Stimulated activated naive CD8-positive, alpha-beta T cell treated with anti-CD3 and anti-CD28 coated beads, Interleukin-15, amount 100 ng/mL, for 72 hours (primary cell): ENCODE measurements at regions not wholly inside any gene's neighbourhood (a gene's known extent, or its start where the extent isn't known, plus 50 kb on each side); places are given as distances from the start of the nearest gene placed in this dataset.

Source experiments
- ATAC-seq: fragments of 150-1000 bp; cut with Tn5 transposase; 2 replicates; pipeline ENCODE4 v1.10.0; 2021; ENCODE audit warnings: mild to moderate bottlenecking, moderate library complexity
- DNase-seq, 2 donors: peaks; one replicate each; pipeline ENCODE4 v3.0.0; 2021 to 2022
- H3K27ac Mint-ChIP-seq, 2 donors: one replicate each; pipeline ENCODE4 v1.8.0; 2022; ENCODE audit warnings: mild to moderate bottlenecking in 2 of 2, mixed read lengths in 2 of 2, moderate library complexity in 2 of 2
- H3K27me3 Mint-ChIP-seq: one replicate; pipeline ENCODE4 v1.8.0; 2022; ENCODE audit warnings: mixed read lengths
- H3K4me1 Mint-ChIP-seq: one replicate; pipeline ENCODE4 v1.8.0; 2022; ENCODE audit warnings: mild to moderate bottlenecking, mixed read lengths
- H3K4me3 Mint-ChIP-seq, 2 donors: one replicate each; pipeline ENCODE4 v1.8.0; 2022; ENCODE audit warnings: mild to moderate bottlenecking in 2 of 2, mixed read lengths in 2 of 2, moderate library complexity in 1 of 2
- H3K9me3 Mint-ChIP-seq, 2 donors: one replicate each; pipeline ENCODE4 v1.8.0; 2022; ENCODE audit warnings: mixed read lengths in 2 of 2

- Mint-ChIP-seq H3K4me3 (no peak overlapping the region), H3K27me3 (peaks cover 17% of the 10 kb centered on the region), H3K4me1 (no peaks in the 10 kb centered on the region), H3K27ac (no peak overlapping the region), H3K9me3 (no peaks in the 10 kb centered on the region)
- no peak for ATAC-seq
- no peak for DNase-seq
These were observed 100.7 kb downstream of the VEGFA start for GRCh38 chr6:43870660-43871061.

- peaks cover 19% of the 10 kb centered on the region for H3K27me3 Mint-ChIP-seq
- no peak overlapping the region for H3K4me3 Mint-ChIP-seq
- DNase-seq = no peak
- no peaks in the 10 kb centered on the region for H3K4me1 Mint-ChIP-seq
- no peak overlapping the region for H3K27ac Mint-ChIP-seq
- no peak for ATAC-seq
- H3K9me3 Mint-ChIP-seq = no peaks in the 10 kb centered on the region
These were observed 100.0 kb downstream of the VEGFA start for GRCh38 chr6:43869792-43870659.

GRCh38 chr6:43869079-43869710 is 99.2 kb downstream of the VEGFA start:
- Mint-ChIP-seq H3K27me3 (peaks cover 25% of the 10 kb centered on the region), H3K4me3 (no peak overlapping the region), H3K27ac (no peak overlapping the region), H3K4me1 (no peaks in the 10 kb centered on the region), H3K9me3 (no peaks in the 10 kb centered on the region)
- DNase-seq = no peak
- ATAC-seq = no peak

- ATAC-seq (no peak), DNase-seq (no peak)
- H3K4me3 Mint-ChIP-seq = no peak overlapping the region
- H3K4me1 Mint-ChIP-seq = no peaks in the 10 kb centered on the region
- H3K9me3 Mint-ChIP-seq = no peaks in the 10 kb centered on the region
- peaks cover 25% of the 10 kb centered on the region for H3K27me3 Mint-ChIP-seq
- H3K27ac Mint-ChIP-seq = no peak overlapping the region
These were observed 98.5 kb downstream of the VEGFA start for GRCh38 chr6:43868467-43868866.

GRCh38 chr6:43867996-43868395 is 98.0 kb downstream of the VEGFA start:
- no peaks in the 10 kb centered on the region for H3K4me1 Mint-ChIP-seq
- ATAC-seq = no peak
- no peak overlapping the region for H3K4me3 Mint-ChIP-seq
- no peak for DNase-seq
- H3K27me3 Mint-ChIP-seq = peaks cover 25% of the 10 kb centered on the region
- H3K27ac Mint-ChIP-seq = no peak overlapping the region
- H3K9me3 Mint-ChIP-seq = no peaks in the 10 kb centered on the region

- H3K4me1 Mint-ChIP-seq = no peaks in the 10 kb centered on the region
- H3K27me3 Mint-ChIP-seq = peaks cover 25% of the 10 kb centered on the region
- no peak for ATAC-seq
- no peak overlapping the region for H3K4me3 Mint-ChIP-seq
- no peaks in the 10 kb centered on the region for H3K9me3 Mint-ChIP-seq
- no peak for DNase-seq
- H3K27ac Mint-ChIP-seq = no peak overlapping the region
These were observed 97.2 kb downstream of the VEGFA start for GRCh38 chr6:43867246-43867645.

- DNase-seq (no peak), ATAC-seq (no peak)
- Mint-ChIP-seq H3K4me3 (no peak overlapping the region), H3K27ac (no peak overlapping the region), H3K9me3 (no peaks in the 10 kb centered on the region), H3K27me3 (peaks cover 25% of the 10 kb centered on the region), H3K4me1 (no peaks in the 10 kb centered on the region)
These were observed 96.1 kb downstream of the VEGFA start for GRCh38 chr6:43865932-43866645.

- H3K4me3 Mint-ChIP-seq = no peak overlapping the region
- DNase-seq (no peak), ATAC-seq (no peak)
- no peak overlapping the region for H3K27ac Mint-ChIP-seq
- H3K9me3 Mint-ChIP-seq = no peaks in the 10 kb centered on the region
- peaks cover 25% of the 10 kb centered on the region for H3K27me3 Mint-ChIP-seq
- no peaks in the 10 kb centered on the region for H3K4me1 Mint-ChIP-seq
These were observed 95.1 kb downstream of the VEGFA start for GRCh38 chr6:43865086-43865485.

- DNase-seq (no peak), ATAC-seq (no peak)
- no peak overlapping the region for H3K27ac Mint-ChIP-seq
- no peaks in the 10 kb centered on the region for H3K4me1 Mint-ChIP-seq
- no peaks in the 10 kb centered on the region for H3K9me3 Mint-ChIP-seq
- H3K4me3 Mint-ChIP-seq = no peak overlapping the region
- H3K27me3 Mint-ChIP-seq = peaks cover 23% of the 10 kb centered on the region
These were observed 92.9 kb downstream of the VEGFA start for GRCh38 chr6:43862925-43863324.

GRCh38 chr6:43861212-43861894 is 91.3 kb downstream of the VEGFA start:
- H3K27me3 Mint-ChIP-seq = peaks cover 15% of the 10 kb centered on the region
- no peaks in the 10 kb centered on the region for H3K4me1 Mint-ChIP-seq
- no peak overlapping the region for H3K4me3 Mint-ChIP-seq
- no peaks in the 10 kb centered on the region for H3K9me3 Mint-ChIP-seq
- DNase-seq (no peak), ATAC-seq (no peak)
- H3K27ac Mint-ChIP-seq = no peak overlapping the region

GRCh38 chr6:43860285-43860684 is 90.3 kb downstream of the VEGFA start:
- Mint-ChIP-seq H3K4me3 (no peak overlapping the region), H3K9me3 (no peaks in the 10 kb centered on the region), H3K27me3 (peaks cover 8% of the 10 kb centered on the region), H3K27ac (no peak overlapping the region), H3K4me1 (no peaks in the 10 kb centered on the region)
- ATAC-seq (no peak), DNase-seq (no peak)

GRCh38 chr6:43859213-43859612 is 89.2 kb downstream of the VEGFA start:
- H3K4me3 Mint-ChIP-seq = no peak overlapping the region
- no peaks in the 10 kb centered on the region for H3K9me3 Mint-ChIP-seq
- no peaks in the 10 kb centered on the region for H3K4me1 Mint-ChIP-seq
- H3K27ac Mint-ChIP-seq = peak overlapping the region in 1 of 2 donors; percentile 45
- ATAC-seq (no peak), DNase-seq (no peak)
- H3K27me3 Mint-ChIP-seq = no peaks in the 10 kb centered on the region

- no peak for ATAC-seq
- Mint-ChIP-seq H3K4me3 (no peak overlapping the region), H3K4me1 (no peaks in the 10 kb centered on the region), H3K9me3 (no peaks in the 10 kb centered on the region), H3K27ac (no peak overlapping the region), H3K27me3 (no peaks in the 10 kb centered on the region)
- no peak for DNase-seq
These were observed 88.4 kb downstream of the VEGFA start for GRCh38 chr6:43858161-43859153.

- Mint-ChIP-seq H3K27me3 (no peaks in the 10 kb centered on the region), H3K4me3 (no peak overlapping the region), H3K9me3 (no peaks in the 10 kb centered on the region), H3K27ac (no peak overlapping the region), H3K4me1 (no peaks in the 10 kb centered on the region)
- no peak for ATAC-seq
- DNase-seq = no peak
These were observed 86.2 kb downstream of the VEGFA start for GRCh38 chr6:43856005-43856765.
